ENCODE measurements at regions not wholly inside any gene's neighbourhood (a gene's known extent, or its start where the extent isn't known, plus 50 kb on each side); places are given as distances from the start of the nearest gene placed in this dataset.

DNA sequence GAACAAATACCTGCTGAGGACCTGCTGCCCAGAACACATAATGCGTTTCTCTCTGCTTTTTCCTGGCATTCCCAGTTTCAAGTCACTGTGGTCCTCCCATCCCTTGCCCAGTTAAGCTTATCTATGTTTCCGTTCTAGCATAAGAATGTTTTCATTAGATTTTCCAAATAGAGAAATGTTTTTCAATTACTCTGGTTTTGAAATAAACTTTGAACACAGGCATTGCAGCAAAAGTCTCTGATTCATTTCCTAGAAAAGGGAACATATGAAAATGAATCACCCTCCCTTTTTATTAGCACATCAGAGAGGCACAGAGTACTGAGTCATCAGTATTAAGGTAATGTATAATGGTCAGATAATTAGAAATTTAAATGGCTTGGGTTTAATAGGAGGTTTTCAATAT lies 201.1 kb upstream of the TMEM260 start:
- Histone ChIP-seq H3K27ac (ENCODE audit: low read depth, low read length, poor library complexity, severe bottlenecking) (no peak overlapping the region), H2AFZ (ENCODE audit: low read length) (no peak overlapping the region), H3K36me3 (ENCODE audit: insufficient read depth, low read length) (no peaks in the 10 kb centered on the region), H3K27me3 (ENCODE audit: insufficient read depth, low read length) (no peaks in the 10 kb centered on the region), H3K9ac (ENCODE audit: low read length) (no peak overlapping the region), H3F3A (ENCODE audit: insufficient read depth, low read length) (no peaks in the 10 kb centered on the region), H3K79me2 (ENCODE audit: insufficient read depth, low read length) (no peaks in the 10 kb centered on the region), H3K4me1 (ENCODE audit: insufficient read depth, low read length, severe bottlenecking) (no peaks in the 10 kb centered on the region), H4K20me1 (ENCODE audit: insufficient read depth, low read length) (no peaks in the 10 kb centered on the region), H3K9me3 (ENCODE audit: low read length) (no peaks in the 10 kb centered on the region), H3K4me3 (ENCODE audit: low read depth, low read length, poor library complexity, severe bottlenecking) (no peak overlapping the region), H3K4me2 (ENCODE audit: low read length) (no peak overlapping the region), H3K9me2 (ENCODE audit: low read depth, low read length) (no peaks in the 10 kb centered on the region)
- TF ChIP-seq EZH2 (IDR thresholded peaks at IDR 0.05; ENCODE audit: borderline replicate concordance, low read length) (no peak), CTCF (IDR thresholded peaks at IDR 0.05; ENCODE audit: low read length) (no peak)

DNA sequence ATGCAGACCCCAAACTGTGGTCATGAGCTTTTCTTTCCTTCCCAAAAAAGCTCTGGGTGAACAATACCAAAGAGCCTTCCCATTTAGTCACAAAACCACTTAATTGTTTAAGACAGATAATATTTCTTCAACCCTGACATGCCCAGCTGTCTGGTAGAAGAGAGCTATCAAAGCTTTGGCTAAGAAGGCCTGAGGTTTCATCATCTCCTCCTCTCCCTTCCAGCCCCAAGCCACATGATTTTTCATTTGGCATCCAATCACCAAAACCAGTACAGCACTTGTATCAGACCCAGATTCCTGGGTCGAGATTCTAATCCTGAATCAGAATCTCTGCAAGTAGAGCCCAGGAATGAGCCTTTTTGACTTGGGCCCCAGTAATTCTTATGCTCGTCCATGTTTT lies 199.6 kb upstream of the TMEM260 start:
- H3K27ac ChIP-seq (ENCODE audit: low read depth, low read length, poor library complexity, severe bottlenecking), result no peak overlapping the region
- H2AFZ ChIP-seq (ENCODE audit: low read length), result no peak overlapping the region
- no peak overlapping the region for H3K4me2 ChIP-seq (ENCODE audit: low read length)
- H3K27me3 ChIP-seq (ENCODE audit: insufficient read depth, low read length), result no peaks in the 10 kb centered on the region
- no peak overlapping the region for H3K9ac ChIP-seq (ENCODE audit: low read length)
- no peaks in the 10 kb centered on the region for H3K9me3 ChIP-seq (ENCODE audit: low read length)
- TF ChIP-seq EZH2 (IDR thresholded peaks at IDR 0.05; ENCODE audit: borderline replicate concordance, low read length), result no peak
- no peak for TF ChIP-seq CTCF (IDR thresholded peaks at IDR 0.05; ENCODE audit: low read length)
- no peak overlapping the region for H3K4me3 ChIP-seq (ENCODE audit: low read depth, low read length, poor library complexity, severe bottlenecking)
- H3K79me2 ChIP-seq (ENCODE audit: insufficient read depth, low read length), result no peaks in the 10 kb centered on the region
- H3K4me1 ChIP-seq (ENCODE audit: insufficient read depth, low read length, severe bottlenecking), result no peaks in the 10 kb centered on the region
- no peaks in the 10 kb centered on the region for H3K9me2 ChIP-seq (ENCODE audit: low read depth, low read length)
- no peaks in the 10 kb centered on the region for H3K36me3 ChIP-seq (ENCODE audit: insufficient read depth, low read length)
- no peaks in the 10 kb centered on the region for H3F3A ChIP-seq (ENCODE audit: insufficient read depth, low read length)
- no peaks in the 10 kb centered on the region for H4K20me1 ChIP-seq (ENCODE audit: insufficient read depth, low read length)

- Histone ChIP-seq H3K9me2 (ENCODE audit: low read depth, low read length) (no peaks in the 10 kb centered on the region), H3F3A (ENCODE audit: insufficient read depth, low read length) (no peaks in the 10 kb centered on the region), H3K27me3 (ENCODE audit: insufficient read depth, low read length) (no peaks in the 10 kb centered on the region), H3K27ac (ENCODE audit: low read depth, low read length, poor library complexity, severe bottlenecking) (no peak overlapping the region), H3K79me2 (ENCODE audit: insufficient read depth, low read length) (no peaks in the 10 kb centered on the region), H3K36me3 (ENCODE audit: insufficient read depth, low read length) (no peaks in the 10 kb centered on the region), H3K9ac (ENCODE audit: low read length) (no peak overlapping the region), H3K9me3 (ENCODE audit: low read length) (no peaks in the 10 kb centered on the region), H3K4me3 (ENCODE audit: low read depth, low read length, poor library complexity, severe bottlenecking) (no peak overlapping the region), H2AFZ (ENCODE audit: low read length) (no peak overlapping the region), H3K4me1 (ENCODE audit: insufficient read depth, low read length, severe bottlenecking) (no peaks in the 10 kb centered on the region), H4K20me1 (ENCODE audit: insufficient read depth, low read length) (no peaks in the 10 kb centered on the region), H3K4me2 (ENCODE audit: low read length) (no peak overlapping the region)
- TF ChIP-seq EZH2 (IDR thresholded peaks at IDR 0.05; ENCODE audit: borderline replicate concordance, low read length), result no peak
- no peak for TF ChIP-seq CTCF (IDR thresholded peaks at IDR 0.05; ENCODE audit: low read length)
Measured at GRCh38 chr14:56386024-56386423, 193.6 kb upstream of the TMEM260 start.
